ENCODE measurements at regions not wholly inside any gene's neighbourhood (a gene's known extent, or its start where the extent isn't known, plus 50 kb on each side); places are given as distances from the start of the nearest gene placed in this dataset.
A peak's percentile ranks its signal among the peaks of the same experiment; 100 is the strongest.

DNA sequence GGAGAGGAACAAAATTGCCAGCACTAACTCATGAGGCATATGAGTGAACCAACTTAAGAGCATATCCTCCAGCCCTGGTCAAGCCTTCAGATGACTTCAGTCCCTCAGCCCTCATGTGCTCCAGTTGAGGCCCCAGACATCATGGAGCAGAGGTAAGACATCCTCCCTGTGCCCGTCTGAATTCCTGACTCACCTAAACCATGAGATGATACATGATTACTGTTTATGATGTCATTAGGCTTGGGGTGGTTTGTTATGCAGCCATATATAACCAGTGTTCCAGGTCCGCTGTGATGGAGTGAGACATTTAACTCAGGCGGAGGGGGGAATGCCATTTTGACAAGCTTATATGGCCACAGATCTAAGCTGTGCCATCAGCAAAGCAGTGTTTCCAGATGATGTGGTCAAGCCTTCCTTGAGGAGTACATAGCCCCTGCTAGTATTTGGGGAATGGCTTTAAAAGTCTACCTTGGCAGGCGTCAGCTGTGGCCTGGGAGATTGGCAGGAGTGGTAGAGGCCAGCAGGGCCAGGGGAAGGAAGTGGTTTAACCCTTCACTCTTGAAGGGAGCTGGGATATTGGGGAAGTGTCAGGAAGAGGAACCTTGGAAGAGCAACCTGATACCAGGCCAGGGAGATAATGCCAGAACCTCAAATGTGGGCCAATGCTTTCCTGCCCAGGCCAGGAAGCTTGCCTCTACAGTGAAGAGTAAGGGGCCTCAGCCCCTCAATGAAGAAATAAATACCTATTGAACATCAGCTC lies 343.0 kb upstream of the PODXL start:
- DNase-seq (ENCODE audit: low read depth in 2 of 2), result no peak

DNA sequence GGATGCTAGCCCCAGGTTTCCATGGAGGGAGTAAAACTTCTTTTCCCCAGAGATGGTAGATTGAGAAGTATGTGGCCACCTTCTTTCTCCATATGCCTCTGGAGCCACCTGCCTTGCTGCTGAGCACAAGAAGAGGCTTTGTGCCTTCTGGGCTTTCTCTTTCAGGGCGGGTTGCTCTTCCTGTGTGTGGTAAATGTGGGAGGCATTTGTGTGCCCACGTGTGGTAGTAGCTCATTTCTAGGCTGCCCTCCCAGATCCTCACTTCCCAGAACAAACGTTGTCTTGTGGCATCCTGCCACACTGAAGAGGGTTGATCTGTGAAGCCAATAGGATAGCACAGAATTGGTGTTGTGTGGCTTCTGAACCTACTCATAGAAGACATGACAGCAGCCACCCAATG lies 342.0 kb upstream of the PODXL start:
- no peak for DNase-seq (ENCODE audit: low read depth in 2 of 2)

DNA sequence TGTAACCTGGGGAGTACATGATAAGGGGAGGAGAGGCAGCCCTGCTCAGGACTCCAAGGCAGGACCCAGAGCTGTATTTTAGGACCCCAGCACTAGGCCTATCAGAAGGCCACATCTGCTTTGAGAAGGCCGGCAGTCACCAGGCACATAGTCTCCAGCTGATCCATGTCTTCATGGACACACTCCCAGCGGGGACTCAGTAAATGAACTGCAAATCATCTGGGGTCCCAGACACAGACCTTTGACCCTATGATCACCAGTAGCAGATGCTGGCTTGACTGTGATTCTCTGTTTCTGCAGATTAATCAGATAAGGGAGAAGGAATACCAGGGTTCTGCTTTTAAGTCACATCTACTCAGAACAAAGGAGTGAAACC lies 341.4 kb upstream of the PODXL start:
- DNase-seq (ENCODE audit: low read depth in 2 of 2), result no peak

DNA sequence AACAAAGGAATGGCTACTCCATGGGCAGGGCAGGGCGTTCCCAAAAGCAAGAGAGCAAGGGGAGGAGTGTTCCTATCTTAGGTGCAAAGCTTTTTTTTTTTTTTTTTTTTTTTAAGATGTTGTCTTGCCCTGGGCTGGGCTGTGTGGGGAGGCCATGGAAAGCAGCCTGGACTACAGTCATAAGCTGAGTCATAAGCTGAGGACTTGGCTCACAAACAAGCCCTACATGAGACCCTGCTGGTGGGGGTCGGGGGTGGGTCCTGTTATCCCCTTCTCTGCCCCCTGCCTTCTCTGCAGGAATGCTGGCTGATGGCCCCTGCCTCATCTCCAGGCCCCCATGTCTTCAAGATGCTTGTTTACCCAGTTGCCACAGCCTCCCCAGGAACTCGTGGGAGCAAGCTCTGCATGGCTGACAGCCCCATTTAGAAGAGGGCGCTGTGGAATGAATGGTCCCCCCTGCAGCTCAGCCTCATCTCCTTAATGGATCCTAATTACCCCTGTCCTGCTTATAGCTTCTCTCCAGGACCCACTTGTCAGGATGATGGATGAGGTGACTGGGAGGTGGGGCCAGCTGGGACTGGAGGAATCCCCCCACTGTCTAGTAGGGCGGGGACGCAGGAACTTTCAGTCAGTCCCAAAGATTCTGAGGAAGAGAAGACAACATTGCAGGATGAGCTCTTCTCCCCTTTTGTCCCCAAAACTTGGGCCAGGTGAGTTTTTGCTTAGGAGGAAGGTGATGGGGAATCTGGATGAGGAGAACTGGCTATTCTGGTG lies 340.8 kb upstream of the PODXL start:
- DNase-seq (ENCODE audit: low read depth in 2 of 2), result peak; percentile 24 to 69

DNA sequence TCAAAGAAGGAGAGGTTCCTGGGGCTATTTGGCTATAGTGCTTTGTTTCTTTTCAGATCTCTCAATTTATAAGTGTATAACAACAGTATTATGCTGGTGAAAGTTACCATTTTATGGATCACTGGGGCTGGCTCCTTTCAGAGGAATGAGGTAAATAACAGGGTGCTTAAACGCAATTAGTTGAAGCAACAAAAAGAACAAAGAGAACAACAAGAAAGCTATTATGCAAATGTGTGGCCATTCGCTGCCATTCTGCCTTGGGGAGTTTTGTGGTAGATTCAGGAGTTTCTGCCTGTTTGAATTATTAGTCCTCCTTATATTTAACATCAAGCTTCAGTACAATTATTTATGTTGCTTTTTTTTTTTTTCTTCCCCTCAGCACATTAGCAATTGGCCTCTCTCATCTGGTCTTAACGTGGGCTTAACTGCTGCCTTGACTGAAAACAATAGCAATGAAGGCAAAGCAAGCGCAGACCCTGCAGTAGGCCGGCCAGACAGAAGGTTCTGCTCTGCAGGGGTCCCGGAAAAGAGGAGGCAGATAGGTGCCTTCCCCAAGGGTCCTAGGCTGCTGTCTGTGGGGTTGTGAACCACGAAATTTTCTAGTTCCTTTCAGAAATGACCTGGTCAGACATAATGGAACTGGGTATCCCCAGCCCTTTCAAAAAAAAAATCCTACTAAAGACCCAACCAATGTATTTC lies 339.9 kb upstream of the PODXL start:
- no peak for DNase-seq (ENCODE audit: low read depth in 2 of 2)

DNA sequence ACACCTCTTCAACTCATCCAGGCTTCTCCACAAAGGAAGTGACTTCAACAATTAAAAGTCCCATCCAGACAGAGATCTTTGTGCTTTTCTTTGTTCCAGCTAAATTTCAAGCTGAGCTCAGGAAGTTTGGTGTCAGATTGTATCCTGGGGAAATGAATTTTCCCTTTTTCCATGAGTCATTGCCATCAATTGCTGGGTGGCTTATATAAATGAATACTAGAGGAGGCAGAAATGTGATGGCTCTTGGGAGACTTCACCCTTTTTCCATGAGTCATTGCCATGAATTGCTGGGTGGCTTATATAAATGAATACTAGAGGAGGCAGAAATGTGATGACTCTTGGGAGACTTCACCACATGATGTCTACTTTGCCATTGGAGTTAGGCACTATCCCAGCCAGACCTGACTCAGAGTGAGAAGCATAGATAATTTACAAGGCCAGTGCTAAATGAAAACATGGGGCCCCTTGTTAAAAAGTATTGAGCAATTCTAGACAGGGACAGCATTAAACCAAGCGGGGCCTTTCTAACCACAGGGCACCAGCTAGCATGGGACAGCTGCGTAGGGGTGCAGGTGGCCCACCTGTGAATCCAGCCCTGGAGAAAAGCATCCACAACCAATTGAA lies 339.2 kb upstream of the PODXL start:
- DNase-seq (ENCODE audit: low read depth in 2 of 2), result peak; percentile 94 to 96

DNA sequence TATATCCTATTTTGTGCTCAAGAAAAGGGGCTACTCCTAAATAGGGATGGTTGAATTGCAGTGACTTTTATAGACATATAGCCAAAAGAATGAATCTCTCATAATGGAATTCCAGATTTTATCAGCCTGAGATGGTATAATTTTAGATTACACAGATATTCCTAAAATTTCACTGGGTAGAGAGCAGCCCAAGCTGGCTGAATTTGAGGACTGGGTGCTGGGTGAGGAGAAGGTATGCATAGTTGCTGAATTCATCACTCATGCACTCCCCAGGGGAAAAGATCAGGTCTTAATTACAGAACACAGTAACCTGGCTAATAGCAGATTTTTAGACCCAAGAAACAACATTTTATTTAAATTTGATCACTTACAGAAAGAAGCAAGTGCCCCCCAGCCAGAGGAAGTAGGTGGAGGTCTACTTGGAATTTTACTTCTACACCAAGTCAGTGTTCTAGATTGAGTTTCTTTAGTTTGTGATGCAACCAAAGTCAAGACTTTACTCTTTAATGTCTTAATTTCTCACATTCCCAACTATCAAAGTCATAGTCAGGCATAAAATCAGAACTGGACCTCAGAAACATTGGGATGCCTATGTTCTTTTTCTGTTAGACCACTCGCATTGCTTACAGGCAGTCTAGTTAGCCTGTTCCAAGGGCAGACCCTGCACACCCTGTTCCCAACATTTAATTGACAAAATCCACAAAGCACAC lies 337.4 kb upstream of the PODXL start:
- DNase-seq (ENCODE audit: low read depth in 2 of 2), result no peak

DNA sequence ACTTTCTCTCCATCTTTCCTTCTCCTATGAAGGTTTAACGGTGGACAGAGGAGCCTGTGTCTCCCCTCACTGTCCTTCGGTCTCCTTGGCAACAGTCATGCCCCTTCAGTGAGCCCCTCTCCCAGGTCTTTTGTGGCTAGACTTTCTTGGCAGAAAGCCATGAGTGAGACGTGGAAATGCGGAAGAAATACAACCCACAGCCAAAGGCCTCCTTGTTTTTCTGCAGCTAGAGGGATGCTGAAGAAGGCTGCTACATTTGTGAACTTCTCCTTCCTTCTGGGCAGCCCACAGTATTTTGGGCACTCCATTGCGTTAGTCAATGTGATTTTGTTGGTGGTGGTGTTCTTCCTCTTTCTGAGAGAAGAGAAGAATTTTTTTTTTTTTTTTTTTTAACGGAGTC lies 333.7 kb upstream of the PODXL start:
- DNase-seq (ENCODE audit: low read depth in 2 of 2), result no peak

DNA sequence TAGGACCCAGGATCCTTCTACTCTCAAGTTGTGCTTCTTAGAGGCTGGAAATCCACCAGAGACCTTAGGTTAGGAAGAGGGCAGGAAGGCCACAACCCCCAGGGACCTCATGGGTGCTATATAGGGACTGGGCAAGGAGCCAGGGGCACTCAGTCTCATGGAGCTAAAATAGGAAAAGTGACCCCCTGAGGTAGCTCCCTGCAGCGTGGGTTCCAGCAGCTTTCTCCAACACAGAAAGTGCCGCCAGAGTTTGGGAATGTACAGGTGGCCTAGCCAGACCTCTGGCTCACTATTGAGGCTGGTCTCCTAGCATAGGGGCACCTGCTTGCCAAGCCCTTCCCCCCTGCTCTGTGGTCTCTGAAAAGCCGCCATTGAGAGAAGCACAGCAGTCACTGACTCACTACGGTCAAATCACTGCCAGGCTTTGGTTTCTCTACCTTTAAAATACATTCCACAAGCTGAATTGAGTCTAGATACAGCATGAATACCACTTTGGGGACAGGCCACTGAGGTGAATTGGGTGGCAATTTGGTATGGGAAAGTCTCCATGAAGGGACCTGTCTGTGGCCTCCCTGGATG lies 333.2 kb upstream of the PODXL start:
- DNase-seq (ENCODE audit: low read depth in 2 of 2), result no peak

DNA sequence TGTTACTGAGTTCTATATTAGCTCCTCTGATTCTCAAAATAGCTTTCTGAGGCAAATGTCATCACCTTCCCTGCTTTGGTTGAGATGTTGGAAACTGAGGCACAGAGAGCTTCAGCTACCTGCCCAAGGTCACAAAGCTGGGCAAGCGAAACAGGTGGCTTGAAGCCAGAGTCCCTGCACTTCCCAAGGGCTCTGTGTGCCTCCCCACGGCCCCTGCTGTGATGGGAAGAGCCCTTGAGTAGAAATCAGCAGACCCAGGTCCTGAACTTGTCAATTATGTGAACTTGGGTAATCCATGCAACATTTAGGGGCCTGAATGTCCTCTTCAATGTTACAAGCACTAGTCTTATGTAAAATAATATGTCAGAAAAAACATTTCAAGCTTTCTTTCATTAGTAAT lies 327.3 kb upstream of the PODXL start:
- DNase-seq (ENCODE audit: low read depth in 2 of 2), result no peak

DNA sequence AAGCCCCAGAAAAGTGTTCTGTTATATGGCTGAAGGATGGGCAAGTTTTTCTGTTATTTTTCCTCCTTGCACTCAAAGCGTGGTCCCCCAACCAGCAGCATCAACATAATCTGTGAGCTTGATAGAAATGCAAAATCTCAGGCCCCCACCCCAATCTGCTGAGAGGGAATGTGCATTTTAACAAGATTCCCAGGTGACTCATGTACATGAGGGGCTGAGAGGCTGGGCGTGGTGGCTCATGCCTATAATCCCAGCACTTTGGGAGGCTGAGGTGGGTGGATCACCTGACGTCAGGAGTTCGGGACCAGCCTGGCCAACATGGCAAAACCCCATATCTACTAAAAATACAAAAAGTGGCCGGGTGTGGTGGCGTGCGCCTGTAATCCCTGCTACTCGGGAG lies 326.8 kb upstream of the PODXL start:
- no peak for DNase-seq (ENCODE audit: low read depth in 2 of 2)

DNA sequence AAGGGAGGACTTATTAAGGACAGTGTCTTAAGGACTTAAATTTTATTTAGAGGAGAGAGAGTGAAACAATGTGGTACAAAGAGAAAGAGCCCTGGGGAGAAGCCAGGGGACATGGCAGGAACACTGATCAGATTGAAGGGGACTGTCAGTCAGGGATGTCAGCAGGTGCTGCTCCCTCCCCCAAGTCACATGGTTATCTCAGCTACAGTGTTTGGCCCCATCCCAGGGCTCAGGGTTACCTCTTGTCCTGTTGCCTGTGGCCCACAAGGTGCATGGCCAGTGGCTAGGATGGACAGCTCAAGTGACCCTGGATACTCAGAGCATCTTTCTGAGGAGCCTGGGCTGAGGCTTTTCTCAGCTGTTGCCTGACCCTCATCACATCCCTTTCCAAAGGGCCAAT lies 325.9 kb upstream of the PODXL start:
- no peak for DNase-seq (ENCODE audit: low read depth in 2 of 2)

DNA sequence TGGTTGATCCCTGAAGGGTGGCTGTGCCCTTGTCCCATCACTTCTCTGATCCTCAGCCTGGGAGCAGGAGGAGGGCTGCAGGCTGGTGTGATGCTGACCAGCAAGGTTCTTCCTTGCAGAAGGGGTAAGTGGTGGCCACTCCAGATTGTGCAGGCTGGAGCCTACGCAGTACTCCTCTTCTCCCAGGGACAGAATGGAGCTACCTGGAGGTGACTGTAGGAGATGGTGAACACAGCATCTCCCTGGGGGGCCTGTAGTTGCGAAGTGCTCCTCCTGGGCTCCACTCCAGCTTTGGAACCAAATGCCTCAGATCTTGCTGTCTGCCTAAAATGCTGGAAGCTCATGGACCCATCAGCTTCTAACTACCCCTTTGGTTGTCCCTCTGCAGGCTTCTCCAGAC lies 323.6 kb upstream of the PODXL start:
- no peak for DNase-seq (ENCODE audit: low read depth in 2 of 2)

DNA sequence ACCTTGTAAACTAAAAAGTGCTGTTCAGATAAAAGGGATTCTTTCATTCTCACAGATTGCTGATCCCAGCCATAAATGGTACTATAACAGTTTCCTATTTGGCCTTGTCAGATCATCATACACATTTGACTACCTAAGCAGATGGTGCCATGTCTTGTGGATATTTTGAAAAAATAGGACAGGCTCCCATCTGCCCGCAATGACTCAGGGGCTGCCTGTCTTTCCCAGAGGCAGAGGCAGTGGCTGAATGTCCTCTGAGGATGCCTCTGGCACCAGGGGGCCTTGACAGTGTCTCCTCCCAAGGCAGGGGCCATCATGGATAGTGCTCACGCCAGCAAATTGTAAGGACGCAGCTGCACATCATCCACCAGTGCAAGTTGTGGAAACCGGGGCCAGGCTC lies 323.0 kb upstream of the PODXL start:
- DNase-seq (ENCODE audit: low read depth in 2 of 2), result no peak

DNA sequence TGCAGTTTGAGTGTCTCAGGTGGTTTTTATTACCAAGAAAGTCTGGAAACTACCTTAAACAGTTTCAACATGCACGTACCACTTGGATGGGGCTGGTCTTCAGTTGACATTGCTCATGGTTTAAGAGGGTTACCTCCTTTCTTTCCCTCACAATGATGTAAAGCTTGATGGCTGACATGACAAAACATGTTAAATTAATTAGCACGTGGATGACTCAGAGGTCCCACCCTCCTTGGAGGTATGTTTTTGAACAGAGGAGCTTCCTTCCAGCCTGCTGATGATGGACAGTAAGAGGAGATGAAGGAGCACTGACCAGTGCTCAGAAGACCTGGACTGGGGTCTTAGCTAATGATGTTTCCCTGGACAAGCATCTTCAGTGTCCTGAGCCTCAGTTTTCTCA lies 322.3 kb upstream of the PODXL start:
- DNase-seq (ENCODE audit: low read depth in 2 of 2), result no peak

DNA sequence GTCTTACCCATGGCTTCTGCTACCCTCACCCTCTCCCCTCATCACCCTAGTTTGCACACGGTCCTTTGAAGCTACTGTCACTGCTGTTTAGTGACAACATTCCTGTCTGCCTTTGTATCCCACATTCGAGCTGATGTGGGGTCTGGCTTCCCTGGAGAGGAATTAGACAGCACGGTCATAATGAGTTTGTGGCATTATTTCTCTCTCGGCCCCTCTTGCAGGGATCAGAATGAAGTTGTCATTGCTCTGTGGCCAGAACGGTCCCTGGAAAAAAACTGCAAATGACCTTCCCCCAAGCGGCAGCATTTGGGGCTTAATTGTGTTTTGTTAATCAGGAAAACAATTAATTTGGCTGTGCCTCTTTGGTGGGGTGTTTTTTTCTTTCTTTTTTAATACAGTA lies 317.2 kb upstream of the PODXL start:
- no peak for DNase-seq (ENCODE audit: low read depth in 2 of 2)

DNA sequence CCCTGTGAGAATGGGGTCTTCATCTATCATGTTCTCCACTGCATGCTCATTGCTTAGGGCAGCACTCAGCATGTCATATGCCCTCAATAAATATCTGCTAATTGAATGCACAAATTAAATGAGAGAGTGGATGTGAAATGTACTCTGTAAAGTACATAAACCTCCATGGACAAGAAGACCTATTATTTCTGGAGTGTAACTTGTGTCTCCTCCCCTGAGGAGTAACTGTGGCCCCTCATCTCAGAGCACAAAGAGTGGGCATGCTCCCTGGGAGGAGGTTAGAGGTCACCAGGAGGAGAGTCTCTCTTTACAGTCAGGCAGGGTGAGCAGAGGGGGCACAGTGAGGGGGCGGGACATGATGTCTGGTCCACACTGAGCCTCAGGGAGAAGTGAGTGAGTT lies 313.6 kb upstream of the PODXL start:
- no peak for DNase-seq (ENCODE audit: low read depth in 2 of 2)

DNA sequence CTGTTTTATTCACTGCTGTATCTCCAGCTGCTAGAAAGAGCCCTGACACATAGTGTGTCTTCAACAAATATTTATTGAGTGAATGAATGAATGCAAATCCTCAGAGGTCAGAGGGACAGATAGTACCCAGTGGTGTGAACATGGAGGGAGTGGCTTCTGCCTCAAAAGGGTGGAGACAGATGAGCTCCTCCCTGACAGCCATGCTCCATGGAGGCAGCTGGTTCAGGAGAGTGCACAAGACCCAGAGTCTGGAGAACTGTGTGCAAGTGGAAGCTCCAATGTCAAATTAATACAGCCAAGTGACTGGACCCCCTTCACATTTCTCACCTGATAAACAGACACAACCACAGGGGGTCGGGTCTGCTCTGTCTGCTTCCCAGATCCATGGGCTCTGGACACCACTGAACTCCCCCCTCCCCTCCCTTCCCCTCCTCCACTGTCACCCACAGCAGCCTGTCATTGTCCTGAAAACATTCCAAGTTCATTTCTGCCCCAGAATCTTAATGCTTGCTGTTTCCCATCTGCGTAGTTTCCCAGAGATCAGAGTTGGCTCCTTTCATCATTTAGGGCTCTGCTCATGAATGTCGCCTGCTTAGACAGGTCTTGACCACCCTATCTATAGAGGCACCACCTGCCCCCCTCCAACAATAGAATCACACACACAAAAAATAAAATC lies 312.9 kb upstream of the PODXL start:
- no peak for DNase-seq (ENCODE audit: low read depth in 2 of 2)

DNA sequence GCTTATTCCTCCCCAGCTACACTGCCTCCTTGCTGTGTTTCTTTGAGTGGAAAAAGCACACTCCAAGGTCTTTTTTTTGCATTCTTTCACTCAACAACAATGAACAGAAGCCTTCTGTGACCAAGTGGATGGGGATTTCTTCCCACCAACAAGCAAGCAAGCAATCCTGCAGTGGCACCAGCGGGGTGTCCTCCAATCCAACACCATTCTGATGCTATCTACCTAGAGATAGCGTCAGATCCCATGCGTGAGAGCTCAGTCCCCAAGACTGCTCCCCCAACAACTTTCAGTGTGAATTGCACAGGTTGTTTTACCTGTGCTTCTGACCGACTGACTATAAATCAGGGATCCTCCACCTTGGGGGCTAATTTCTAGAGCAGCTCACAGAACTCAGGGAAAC lies 311.0 kb upstream of the PODXL start:
- no peak for DNase-seq (ENCODE audit: low read depth in 2 of 2)

DNA sequence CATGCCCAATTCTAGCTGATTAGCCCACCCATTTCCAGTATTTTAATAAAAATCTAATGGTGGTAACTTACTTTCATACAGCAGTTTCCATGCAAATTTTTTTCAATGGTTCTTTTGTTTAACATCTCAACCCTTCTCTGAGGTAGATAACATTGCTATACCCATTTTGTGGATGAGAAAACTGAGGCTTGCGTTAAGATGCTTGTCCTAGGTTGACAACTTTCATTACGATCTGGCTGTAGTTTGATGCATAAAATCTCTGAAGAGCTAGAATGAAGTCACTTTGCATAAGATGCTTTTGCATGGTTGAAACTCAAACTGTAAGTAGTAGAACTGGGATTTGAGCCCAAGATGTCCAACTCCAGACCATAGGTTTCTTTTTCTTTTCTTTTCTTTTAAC lies 309.5 kb upstream of the PODXL start:
- no peak for DNase-seq (ENCODE audit: low read depth in 2 of 2)

Data from lung microvascular endothelial cell (primary cell).